ENCODE measurements at regions not wholly inside any gene's neighbourhood (a gene's known extent, or its start where the extent isn't known, plus 50 kb on each side); places are given as distances from the start of the nearest gene placed in this dataset.

DNA sequence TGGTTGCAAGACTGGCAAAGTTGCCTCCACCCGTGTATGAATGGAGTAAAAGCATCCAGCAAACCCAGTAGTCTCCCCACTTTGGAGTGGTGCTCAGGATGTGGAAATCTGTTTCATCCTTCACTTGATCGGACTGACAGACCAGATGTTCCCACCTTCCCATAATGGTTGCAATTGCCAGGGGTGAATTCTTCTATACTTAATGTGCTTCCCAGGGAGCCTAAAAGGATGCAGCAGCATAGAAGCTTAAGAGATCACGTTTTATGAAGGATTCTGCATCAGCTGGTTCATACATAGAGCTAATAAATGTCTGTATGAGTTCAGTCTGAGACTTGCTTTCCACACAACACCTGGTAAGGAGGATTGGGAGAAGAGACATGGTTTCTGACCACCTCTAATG, 198.8 kb upstream of the S1PR3 start:
- DNase-seq (ENCODE audit: low read depth in 2 of 2) = no peak

DNA sequence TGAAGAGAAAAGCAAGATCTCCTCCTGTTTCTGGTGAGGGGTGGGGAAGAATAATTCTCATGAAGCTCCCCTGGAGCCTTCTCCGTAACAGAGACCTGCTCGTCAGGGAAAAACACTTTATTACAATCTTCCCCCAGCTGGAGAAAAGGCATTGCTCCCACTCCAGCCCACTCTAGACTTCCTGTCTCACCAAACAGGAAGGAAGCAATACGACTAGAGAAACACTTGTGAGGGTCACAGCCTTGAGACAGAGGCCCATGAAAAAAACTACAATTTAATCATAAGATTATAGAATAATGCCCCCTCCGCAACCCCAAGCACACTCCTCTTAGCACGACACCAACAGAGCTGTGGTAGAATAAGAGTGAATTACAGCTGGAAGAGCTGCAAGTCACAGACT, 197.2 kb upstream of the S1PR3 start:
- DNase-seq (ENCODE audit: low read depth in 2 of 2) = no peak

DNA sequence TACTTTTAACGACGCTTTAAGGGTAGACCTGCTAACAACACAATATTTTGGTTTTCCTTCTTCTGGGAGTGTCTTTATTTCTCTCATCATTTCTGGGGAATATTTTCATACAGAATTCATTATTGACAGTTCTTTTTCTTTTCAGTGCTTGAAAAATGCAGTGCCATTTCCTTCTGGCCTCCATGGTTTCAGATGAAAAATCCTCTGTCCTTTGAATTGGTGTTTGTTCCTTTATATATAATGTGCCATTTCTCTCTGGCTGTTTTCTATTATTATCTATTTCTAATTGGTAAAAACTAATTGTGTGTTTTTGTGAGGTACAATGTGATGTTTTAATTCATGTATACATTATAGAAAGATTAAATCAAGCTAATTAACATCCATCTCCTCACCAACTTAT, 194.3 kb upstream of the S1PR3 start:
- no peak for DNase-seq (ENCODE audit: low read depth in 2 of 2)

DNA sequence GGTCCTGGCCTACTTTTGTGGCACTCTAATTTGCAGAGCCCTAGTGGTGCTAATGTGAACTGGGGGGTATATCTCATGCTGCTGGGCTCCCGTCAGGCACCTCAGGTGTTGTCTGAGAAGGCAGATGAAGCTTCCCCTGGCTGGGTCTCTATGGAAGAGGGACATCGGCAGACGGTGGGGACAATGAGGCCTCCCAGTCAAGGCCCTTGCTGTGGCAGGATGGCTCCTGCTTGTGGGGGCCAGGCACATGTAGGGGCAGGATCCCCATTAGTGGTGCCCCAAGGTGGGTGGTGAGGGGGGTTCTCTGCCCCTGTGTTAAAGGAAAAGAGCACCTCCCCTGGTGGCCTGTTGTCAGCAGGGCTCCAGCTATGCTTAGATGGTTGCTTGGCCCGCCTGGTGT, 192.8 kb upstream of the S1PR3 start:
- no peak for DNase-seq (ENCODE audit: low read depth in 2 of 2)

DNA sequence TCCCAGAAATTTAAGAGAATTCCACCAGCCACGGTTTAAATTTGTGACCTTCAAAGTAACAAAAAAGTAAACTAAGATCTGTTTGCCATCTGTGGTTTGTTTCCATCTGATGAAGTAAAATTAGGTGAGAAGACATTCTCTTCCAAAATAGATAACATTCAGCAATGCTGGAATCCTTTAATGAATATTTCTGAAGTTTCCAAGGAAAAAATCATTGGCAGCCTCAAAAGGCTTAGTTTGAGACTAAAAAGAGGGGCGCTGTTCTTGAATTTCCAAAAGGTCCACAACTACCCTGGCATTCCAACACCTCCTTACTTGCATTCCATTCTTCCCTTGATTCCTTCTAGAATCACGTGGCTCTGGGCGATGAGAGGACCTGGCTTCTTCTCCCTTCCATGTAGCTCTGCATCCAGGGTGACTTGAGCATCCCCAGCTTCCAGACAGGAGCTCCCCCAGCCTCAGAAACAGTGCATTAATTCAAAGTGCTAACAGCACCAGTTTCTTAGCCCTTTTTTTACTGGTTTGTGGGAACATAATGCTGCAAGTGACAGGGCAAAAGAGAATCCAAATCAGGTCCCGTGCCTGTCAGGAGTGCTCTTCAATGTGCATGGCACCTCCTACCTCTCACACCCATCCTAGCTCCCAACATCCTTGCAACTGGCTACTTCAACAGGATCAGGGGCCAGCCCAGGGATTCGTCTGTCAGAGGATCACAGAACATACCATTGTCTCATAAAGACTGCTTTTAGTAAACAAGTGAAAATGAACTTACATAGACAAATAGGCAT, 191.5 kb upstream of the S1PR3 start:
- no peak for DNase-seq (ENCODE audit: low read depth in 2 of 2)

DNA sequence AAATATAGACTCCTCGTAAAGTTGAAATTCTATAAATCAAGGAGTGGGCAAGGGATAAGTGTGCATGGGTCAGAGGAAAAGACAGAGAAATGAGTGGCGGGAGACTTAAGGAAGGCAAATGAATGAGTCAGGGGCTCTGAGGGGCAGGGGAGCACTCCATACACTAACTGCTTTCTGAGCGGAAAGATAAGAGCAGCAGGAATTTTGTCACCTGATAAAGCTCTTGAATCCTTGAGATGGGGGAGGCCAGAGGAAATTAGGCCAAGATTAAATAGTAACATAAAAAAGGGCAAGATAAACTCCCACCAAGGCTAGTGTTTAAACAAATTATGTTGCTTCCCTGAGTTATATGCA, 191.0 kb upstream of the S1PR3 start:
- DNase-seq (ENCODE audit: low read depth in 2 of 2) = no peak

DNA sequence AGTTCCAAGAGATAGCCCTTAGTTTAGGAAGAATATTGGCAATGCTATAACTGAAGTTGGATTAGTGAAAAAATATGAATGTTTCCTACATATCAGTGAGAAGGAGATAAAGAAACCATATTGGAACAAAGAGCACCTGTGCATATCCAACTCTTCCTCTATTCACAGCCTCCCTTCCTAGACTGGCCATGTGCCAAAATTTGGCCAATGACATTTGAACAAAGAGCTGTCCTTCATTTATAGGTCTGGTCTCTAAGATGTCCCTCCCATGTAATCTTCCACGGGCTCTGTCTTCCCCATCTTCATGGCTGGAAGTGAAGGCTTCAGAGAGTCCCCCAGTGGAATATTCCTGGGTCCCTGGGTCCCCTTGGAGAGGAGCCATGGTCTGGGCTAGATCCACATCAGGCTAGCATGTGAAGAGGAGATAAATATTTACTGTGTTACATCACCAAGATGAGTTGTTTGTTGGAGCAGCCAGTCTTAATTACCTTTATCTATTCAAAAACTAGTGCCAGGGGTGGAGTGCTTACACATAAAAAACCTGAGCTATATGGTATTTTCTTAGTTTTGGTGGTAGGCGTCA, 190.0 kb upstream of the S1PR3 start:
- DNase-seq (ENCODE audit: low read depth in 2 of 2) = no peak

DNA sequence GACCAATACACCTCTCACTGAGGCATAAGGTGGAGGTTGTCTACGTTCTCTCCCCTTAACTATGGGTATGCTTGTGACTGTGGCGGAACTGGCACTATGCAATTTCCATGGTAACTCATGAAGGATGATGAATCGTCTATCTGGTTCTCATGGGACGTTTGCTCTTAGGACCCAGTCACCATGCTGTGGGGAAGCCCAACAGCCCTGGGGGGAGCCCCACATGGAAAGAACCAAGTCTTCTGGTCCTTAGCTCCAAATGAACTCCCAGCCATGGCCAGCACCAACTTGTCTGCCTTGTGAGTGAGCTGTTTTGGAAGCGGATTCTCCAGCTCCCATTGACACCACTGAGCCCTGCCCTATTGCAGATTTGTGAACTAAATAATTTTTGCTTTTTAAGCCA, 188.7 kb upstream of the S1PR3 start:
- no peak for DNase-seq (ENCODE audit: low read depth in 2 of 2)

DNA sequence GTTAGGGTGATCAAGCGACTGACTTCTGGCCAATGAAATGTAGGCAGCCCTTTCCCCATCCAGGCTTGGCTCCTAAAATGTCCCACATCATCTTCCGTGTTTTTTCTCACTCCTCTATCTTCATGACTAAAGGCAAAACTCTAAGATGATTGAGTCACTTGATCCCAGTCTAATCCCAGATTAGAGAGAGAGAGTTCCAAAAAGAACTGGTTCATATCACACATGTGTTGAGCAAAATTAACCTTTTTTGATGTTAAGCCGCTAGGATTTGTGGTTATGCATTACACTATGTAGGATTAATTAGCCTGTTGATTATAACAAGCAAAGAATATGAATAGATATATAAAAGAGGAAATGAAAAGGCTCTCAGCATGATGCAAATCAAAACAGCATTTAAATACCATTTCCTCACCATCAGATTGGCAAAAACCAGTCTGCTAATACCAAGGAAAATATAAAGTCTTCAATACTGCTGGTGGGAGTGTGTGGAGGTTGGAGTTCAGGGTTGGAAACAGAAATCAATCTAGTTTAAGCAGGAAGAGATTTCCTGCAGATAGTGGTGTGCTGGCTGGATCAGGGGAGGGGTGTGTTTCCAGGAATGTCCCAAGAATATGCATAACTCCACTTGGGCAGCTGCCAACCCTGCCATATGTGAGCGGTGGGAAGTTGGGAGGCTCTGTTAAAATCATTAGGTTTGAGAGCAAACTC, 187.6 kb upstream of the S1PR3 start:
- no peak for DNase-seq (ENCODE audit: low read depth in 2 of 2)

DNA sequence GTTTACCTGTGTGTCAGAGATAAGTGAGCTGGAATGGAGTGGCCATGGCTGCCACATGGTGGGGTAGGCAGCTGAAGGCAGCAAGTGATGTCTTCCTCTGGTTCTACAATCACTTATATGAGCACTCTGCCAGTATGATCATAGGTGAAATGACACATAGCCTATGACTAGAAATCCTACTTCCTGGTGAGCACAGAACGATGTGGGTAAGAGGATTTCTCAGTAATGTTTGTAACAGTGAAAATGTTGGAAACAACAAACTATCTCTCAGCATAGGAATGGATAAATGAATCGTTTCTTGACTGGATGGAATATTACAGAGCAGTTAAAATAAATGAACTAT, 187.0 kb upstream of the S1PR3 start:
- no peak for DNase-seq (ENCODE audit: low read depth in 2 of 2)

DNA sequence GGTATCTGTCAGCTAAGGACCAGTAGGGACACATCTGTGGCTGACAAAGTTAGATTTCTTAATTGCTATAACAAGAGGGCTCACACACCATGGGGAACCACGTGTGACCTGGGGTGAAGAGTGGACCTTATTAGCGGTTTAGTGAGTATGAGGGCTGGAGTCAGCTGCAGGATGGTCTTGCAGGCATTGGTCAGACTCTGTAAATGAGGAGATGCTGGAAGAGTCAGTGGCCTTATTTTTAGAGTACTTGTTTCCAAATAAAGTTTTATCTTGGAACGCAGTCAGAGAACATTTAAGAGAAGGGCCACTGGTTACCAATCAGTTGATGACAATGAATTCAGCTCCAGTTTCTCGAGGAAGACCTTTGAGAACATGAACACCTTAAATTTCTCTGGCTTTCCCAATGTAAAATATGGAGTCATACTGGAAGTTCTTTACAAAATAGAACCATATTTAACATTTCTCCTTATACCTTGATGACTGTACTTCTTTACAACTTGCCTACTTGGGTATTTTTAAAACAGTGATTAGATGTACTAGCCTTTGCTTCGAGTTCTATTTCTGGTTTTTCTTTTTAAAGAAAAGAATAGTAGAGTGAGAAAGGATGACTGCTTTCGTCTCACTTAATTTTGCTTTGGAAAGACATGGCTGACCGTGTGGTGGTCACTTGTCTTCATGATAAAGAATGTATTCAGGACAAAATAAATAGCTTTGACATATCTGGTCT, 185.9 kb upstream of the S1PR3 start:
- DNase-seq (ENCODE audit: low read depth in 2 of 2) = no peak

DNA sequence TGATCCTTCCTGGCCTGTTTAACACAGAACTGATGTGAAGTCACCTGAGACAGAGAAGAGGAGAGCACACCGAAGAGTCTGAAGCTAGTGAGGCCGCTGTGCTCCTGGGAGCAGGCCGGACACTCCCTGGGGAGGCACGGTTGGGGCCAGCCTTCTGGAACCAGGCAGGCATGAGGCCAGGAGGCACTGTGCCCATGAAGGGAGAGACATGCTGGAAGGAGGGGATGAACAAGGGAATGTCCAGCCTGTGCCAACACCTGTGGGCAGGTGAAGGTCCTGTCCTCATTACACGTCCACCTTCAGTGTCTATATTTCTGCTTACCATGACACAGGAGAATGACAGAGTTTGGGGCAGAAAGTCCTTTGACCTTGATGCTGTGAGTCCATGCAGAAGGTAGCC, 183.8 kb upstream of the S1PR3 start:
- DNase-seq (ENCODE audit: low read depth in 2 of 2) = no peak

DNA sequence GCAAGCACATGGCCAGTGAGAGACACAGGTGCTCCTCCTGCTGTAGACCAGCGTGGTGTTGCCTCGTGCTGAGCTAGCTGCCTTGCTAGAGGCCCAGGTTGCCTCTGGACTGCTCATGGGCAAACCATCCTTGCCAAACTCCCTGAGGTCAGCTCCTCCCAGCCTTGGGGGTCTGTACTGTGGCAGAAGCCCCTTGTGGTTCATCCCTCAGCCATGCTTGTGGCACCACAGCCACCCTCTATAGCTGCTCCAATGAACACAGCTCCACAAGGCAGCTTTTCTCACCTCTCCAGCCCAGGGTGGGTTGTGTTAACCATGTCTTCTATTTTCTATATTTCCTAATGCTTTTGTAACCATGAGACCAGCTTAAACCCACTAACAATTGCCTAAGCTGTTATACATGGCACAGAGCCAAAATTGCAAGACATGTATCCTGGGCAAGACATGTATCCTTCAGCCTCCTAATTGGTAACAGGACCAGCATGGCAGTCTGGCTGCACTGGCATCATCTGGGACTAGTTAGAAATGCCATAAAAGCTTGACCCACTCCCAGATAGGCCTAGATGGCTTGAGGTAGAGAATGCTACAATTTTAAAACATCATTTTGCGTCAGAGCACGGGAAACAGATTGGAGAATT, 183.1 kb upstream of the S1PR3 start:
- no peak for DNase-seq (ENCODE audit: low read depth in 2 of 2)

DNA sequence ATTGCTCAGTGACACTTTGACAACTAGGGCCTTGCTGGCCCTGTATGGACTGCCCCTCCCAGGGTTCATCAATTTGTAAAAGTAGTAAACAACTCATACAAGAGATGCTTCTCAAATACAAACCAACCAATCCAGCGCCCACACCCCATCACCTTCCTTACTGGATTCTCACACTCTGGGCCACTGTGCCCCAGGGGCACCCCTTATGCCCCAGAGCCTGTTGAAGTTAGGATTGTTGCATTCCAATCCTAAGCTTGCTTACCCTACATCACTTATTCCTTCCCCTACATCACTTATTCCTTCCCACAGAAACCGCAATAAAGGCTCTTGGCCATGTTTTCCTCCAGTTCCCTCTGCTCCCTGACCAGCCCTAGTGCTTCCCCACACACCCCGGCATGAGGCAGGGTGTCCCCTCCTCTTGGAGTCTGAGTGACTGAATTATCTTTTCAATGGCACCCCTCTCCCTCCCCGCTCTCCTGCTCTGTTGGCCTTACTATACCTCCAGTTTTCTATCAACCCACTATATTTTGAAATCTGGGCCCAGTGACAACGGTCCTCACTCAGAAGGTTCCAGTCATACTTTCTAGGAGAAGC, 182.4 kb upstream of the S1PR3 start:
- no peak for DNase-seq (ENCODE audit: low read depth in 2 of 2)

DNA sequence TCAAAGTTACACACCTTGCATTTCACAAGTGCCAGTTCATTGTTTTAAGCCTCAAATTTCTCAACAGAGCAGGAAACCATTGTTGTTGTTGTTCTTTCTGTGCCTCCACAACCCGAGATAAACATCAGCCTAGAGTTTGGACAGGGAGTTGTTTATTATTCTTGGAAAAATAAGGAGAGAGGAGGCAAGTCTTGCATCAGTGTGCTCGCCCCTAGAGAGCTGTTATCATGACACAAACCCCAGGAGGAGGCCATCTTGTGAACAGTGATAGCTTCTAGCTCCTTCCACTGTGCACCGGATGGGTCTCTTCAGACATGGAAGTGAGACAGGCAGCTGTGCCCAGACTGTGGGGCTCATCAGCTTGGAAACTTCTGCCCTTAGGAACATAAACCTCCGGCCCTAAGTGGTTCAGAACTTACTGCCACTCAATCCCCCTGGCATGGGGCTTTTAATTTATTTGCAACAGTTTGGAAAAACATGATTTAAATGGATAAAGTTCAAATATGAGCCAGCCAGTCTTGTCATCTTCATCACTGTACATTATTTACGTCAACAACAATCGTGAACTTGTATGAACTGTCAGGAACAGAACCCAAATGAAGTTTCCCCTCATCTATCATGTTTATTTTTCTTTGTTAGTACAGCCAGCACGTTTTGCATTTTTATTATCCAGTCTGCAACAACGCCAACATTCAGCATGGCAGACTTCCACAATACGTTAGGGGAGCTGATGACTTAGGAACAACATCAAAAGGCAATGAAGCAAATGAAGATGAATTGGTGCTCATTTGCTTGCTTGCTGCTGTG, 181.7 kb upstream of the S1PR3 start:
- DNase-seq (ENCODE audit: low read depth in 2 of 2) = no peak

DNA sequence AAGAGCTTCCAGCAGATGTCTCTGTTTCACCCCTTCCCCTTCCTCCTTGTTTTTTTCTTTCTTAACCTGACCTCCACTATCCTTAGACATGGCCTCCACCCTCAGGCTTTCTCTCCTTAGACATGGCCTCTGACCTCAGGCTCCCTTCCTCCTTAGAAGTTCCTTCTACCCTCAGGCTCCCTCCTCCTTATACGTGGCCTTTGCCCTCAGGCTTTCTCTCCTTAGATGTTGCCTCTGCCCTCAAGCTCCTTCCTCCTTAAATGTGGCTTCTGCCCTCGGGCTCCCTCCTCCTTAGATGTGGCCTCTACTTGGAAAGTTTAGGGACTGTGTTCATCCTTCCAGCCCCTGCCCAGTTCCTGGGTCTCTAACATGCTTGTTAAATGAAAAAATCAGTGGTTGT, 180.4 kb upstream of the S1PR3 start:
- no peak for DNase-seq (ENCODE audit: low read depth in 2 of 2)

DNA sequence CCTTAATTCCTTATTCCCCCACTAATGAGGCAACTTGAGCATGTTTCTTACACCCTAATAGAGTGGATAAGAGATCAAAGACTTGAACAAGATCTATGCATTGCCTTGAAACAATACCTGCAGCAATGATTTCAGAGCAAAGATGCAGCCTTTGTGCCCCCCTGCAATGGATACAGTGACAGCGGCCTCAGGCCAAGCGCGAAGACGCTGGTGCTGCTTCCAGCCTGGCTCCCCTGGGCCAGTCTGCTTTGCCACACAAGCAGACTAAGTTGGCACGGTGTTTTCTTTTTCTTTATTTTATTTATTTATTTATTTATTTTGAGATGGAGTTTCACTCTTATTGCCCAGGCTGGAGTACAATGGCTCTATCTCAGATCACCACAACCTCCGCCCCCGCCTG, 179.8 kb upstream of the S1PR3 start:
- no peak for DNase-seq (ENCODE audit: low read depth in 2 of 2)

DNA sequence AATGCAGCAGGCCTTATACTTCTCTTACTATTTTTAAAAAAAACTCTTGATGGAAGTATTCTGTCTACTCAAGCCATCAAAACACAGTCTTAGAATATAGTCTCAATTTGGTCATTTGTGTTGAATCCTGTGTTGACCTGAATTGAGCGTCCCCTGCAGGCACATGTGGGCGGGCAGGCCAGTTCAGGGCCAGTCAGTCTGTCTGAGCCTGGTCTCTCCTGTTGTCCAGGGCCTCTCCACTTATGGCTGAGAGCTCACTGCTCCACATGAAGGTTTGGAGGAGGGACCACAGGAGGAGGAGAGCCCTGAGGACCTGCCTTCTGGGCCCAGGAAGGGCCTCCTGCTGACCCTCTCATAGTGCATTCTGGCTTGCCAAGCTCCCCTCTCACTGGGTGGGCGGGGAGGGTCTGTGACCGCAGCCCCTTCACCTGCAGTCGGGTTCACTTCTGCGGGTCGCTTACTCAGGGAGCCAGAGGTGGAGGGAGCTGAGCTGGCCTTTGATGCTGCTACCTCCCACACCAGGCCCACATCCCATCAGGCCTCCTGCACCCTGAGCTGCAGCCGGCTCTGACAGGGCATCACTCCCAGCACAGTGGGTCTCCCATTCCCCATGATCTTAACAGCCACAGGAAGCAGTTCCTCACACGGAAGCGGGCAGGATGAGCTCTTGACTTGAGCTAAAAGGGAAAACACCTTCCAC, 178.2 kb upstream of the S1PR3 start:
- DNase-seq (ENCODE audit: low read depth in 2 of 2) = no peak

DNA sequence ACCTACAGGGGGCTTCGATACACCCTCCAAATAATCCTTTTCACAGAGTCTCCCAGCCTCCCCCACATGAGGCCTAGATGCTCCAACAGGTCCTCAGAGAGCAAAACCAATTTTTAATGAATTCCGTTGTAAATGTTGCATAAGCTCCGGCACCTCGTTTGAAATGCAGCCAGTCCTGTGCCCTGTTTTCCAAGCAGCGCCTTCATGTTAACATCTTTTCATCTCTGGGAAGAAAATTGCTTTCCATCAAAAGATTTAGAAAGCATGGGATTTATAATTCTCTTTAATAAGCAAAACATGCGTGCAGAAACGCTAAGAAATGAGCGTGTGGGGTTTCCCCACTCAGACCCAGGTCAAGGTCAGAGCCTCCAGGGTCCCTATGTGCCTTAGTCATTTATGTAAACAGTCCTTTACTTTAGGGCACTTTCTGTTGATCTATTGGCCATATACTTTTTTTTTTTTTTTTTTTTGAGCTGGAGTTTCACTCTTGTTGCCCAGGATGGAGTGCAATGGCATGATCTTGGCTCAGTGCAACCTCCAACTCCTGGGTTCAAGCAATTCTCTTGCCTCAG, 177.5 kb upstream of the S1PR3 start:
- DNase-seq (ENCODE audit: low read depth in 2 of 2) = no peak

DNA sequence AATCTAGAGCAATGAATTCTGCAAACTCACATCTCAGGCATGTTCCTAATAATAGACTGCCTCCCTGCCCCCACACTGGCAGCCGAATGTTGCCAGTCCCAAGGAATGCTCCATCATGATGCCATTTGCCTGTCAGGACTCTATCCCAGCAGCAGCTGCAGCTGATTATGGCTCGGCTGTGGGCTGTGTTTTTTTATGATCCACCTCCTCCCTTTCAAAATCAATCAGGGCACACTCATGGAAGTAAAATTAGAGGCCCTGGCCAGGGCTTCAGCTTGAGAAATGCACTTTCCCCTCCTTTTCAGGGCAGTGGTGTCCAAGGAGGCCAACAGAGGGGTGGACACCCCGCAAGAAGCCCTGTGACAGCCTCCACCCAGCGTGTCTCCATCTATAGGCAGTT, 176.7 kb upstream of the S1PR3 start:
- DNase-seq (ENCODE audit: low read depth in 2 of 2) = no peak
